ENCODE measurements at regions not wholly inside any gene's neighbourhood (a gene's known extent, or its start where the extent isn't known, plus 50 kb on each side); places are given as distances from the start of the nearest gene placed in this dataset.

DNA sequence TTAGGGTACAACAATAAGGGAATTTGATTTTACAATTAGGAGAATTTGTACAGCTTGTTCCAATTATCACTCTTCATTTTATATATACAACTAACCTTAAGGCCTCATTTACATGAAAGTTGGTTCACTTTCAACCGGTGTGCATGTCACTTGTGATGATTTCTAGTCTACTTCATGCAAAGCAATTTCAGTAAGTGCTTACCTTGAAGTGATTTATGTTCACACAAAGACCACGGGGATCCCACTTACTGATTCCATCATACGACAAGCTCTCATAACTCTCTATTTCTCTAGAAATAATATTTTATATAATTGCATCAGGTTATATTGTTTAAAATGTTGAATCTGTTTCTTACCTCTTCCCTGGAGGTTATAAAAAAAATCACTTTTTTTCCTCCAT is 100.3 kb upstream of the CHODL start:
- no peak for DNase-seq
- no peaks in the 10 kb centered on the region for H3K4me1 Mint-ChIP-seq
- no peaks in the 10 kb centered on the region for H3K36me3 ChIP-seq (replicated peaks in 1 of 2; ENCODE audit: control insufficient read depth in 1 of 2, insufficient read depth in 2 of 2, low read length in 2 of 2)
- H3K4me3 ChIP-seq (replicated peaks in 1 of 3; ENCODE audit: low read depth in 2 of 3, low read length in 3 of 3) = no peak overlapping the region
- H2AFZ ChIP-seq (ENCODE audit: insufficient read depth, low read depth, low read length, poor library complexity, severe bottlenecking) = no peak overlapping the region
- no peak overlapping the region for H3K9ac ChIP-seq (ENCODE audit: insufficient read depth, low read length, poor library complexity, severe bottlenecking)
- no peak overlapping the region for H3K27ac ChIP-seq (ENCODE audit: low read depth in 1 of 2, low read length in 2 of 2)
- H3K9me3 ChIP-seq (replicated peaks in 1 of 2; ENCODE audit: control insufficient read depth in 1 of 2, insufficient read depth in 1 of 2, low read length in 2 of 2) = peaks cover 0 to 10% of the 10 kb centered on the region in 2 donors
- no peak overlapping the region for H3K4me2 ChIP-seq (replicated peaks; ENCODE audit: extremely low read depth, low read length, poor library complexity, severe bottlenecking)
- TF ChIP-seq, protein P1, sequence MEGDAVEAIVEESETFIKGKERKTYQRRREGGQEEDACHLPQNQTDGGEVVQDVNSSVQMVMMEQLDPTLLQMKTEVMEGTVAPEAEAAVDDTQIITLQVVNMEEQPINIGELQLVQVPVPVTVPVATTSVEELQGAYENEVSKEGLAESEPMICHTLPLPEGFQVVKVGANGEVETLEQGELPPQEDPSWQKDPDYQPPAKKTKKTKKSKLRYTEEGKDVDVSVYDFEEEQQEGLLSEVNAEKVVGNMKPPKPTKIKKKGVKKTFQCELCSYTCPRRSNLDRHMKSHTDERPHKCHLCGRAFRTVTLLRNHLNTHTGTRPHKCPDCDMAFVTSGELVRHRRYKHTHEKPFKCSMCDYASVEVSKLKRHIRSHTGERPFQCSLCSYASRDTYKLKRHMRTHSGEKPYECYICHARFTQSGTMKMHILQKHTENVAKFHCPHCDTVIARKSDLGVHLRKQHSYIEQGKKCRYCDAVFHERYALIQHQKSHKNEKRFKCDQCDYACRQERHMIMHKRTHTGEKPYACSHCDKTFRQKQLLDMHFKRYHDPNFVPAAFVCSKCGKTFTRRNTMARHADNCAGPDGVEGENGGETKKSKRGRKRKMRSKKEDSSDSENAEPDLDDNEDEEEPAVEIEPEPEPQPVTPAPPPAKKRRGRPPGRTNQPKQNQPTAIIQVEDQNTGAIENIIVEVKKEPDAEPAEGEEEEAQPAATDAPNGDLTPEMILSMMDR (IDR thresholded peaks at IDR 0.05) = no peak
- H3K27me3 ChIP-seq (ENCODE audit: control insufficient read depth in 2 of 2, insufficient read depth in 2 of 2, low read length in 2 of 2) = no peaks in the 10 kb centered on the region
- no peak overlapping the region for H3K4me3 Mint-ChIP-seq
- no peaks in the 10 kb centered on the region for H3K27me3 Mint-ChIP-seq (ENCODE audit: low read depth in 3 of 3)
- H4K20me1 ChIP-seq (ENCODE audit: insufficient read depth, low read length) = no peaks in the 10 kb centered on the region
- no CpG with 5 or more reads among the region's 3 CpGs for WGBS (ENCODE audit: insufficient coverage)
- no peak overlapping the region for H3K27ac Mint-ChIP-seq
- H3K36me3 Mint-ChIP-seq = no peaks in the 10 kb centered on the region
- no peaks in the 10 kb centered on the region for H3K79me2 ChIP-seq (ENCODE audit: insufficient read depth, low read length)
- intact Hi-C loops (cut with micrococcal nuclease) = no loop called here
- no peaks in the 10 kb centered on the region for H3K4me1 ChIP-seq (ENCODE audit: control insufficient read depth in 1 of 2, insufficient read depth in 2 of 2, low read length in 2 of 2)
- H3K9me3 Mint-ChIP-seq = peaks cover 0 to 11% (median 5%) of the 10 kb centered on the region in 7 donors

DNA sequence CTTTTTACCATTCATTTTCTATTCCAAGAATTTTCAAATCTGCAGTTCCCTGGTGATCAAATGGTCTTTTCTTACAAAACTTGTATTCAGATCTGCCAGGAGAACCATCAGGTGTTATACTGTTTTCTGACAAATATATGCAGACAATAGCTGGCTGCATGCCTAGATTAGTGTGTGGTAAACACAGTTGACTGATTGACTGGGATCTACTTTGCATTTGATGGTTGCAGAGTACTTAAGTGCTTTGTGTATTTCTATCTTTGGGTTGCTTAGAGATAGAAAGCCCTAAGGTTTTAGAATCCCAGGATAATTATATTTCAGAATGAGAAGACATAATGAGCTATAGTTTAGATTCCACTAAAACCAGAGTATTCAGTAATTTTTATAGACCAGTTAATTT is 102.0 kb upstream of the CHODL start:
- no peaks in the 10 kb centered on the region for H3K36me3 Mint-ChIP-seq
- intact Hi-C loops (cut with micrococcal nuclease) = no loop called here

More for the DNA sequence above, 102.0 kb upstream of the CHODL start:
- Histone ChIP-seq H3K79me2 (ENCODE audit: insufficient read depth, low read length) (no peaks in the 10 kb centered on the region), H3K27me3 (ENCODE audit: control insufficient read depth in 2 of 2, insufficient read depth in 2 of 2, low read length in 2 of 2) (no peaks in the 10 kb centered on the region), H2AFZ (ENCODE audit: insufficient read depth, low read depth, low read length, poor library complexity, severe bottlenecking) (no peak overlapping the region), H3K27ac (ENCODE audit: low read depth in 1 of 2, low read length in 2 of 2) (no peak overlapping the region), H4K20me1 (ENCODE audit: insufficient read depth, low read length) (no peaks in the 10 kb centered on the region), H3K4me2 (replicated peaks; ENCODE audit: extremely low read depth, low read length, poor library complexity, severe bottlenecking) (no peak overlapping the region), H3K36me3 (replicated peaks in 1 of 2; ENCODE audit: control insufficient read depth in 1 of 2, insufficient read depth in 2 of 2, low read length in 2 of 2) (no peaks in the 10 kb centered on the region), H3K4me1 (ENCODE audit: control insufficient read depth in 1 of 2, insufficient read depth in 2 of 2, low read length in 2 of 2) (no peaks in the 10 kb centered on the region), H3K9me3 (replicated peaks in 1 of 2; ENCODE audit: control insufficient read depth in 1 of 2, insufficient read depth in 1 of 2, low read length in 2 of 2) (peaks cover 0 to 10% of the 10 kb centered on the region in 2 donors), H3K4me3 (replicated peaks in 1 of 3; ENCODE audit: low read depth in 2 of 3, low read length in 3 of 3) (no peak overlapping the region), H3K9ac (ENCODE audit: insufficient read depth, low read length, poor library complexity, severe bottlenecking) (no peak overlapping the region)
- peaks cover 0 to 11% (median 5%) of the 10 kb centered on the region in 7 donors for H3K9me3 Mint-ChIP-seq
- TF ChIP-seq, protein P1 (IDR thresholded peaks at IDR 0.05) = no peak
- no peaks in the 10 kb centered on the region for H3K4me1 Mint-ChIP-seq
- DNase-seq = no peak
- H3K27ac Mint-ChIP-seq = no peak overlapping the region
- no peak overlapping the region for H3K4me3 Mint-ChIP-seq
- H3K27me3 Mint-ChIP-seq (ENCODE audit: low read depth in 3 of 3) = no peaks in the 10 kb centered on the region

Data from CD14-positive monocyte (primary cell).